Ascending aorta (tissue), 2 donors: ENCODE measurements at regions not wholly inside any gene's neighbourhood (a gene's known extent, or its start where the extent isn't known, plus 50 kb on each side); places are given as distances from the start of the nearest gene placed in this dataset.

Experiments used
- DNase-seq, 2 donors: peaks; one replicate each; pipeline ENCODE4 v3.0.0-alpha.2; 2019; ENCODE audit warnings: low spot score in 2 of 2
- H3K27ac ChIP-seq, 2 donors: fragments of 200-600 bp; sonication (generic); one replicate each; pipeline ENCODE4 v1.5.1; 2016 to 2017; ENCODE audit warnings: mild to moderate bottlenecking in 1 of 2
- H3K27me3 ChIP-seq: fragments of 200-600 bp; sonication (generic); one replicate; pipeline ENCODE4 v1.5.1; 2017
- H3K36me3 ChIP-seq, 2 donors: fragments of 200-600 bp; sonication (generic); one replicate each; pipeline ENCODE4 v1.5.1; 2016
- H3K4me1 ChIP-seq, 2 donors: fragments of 200-600 bp; sonication (generic); one replicate each; pipeline ENCODE4 v1.5.1; 2016 to 2017; ENCODE audit warnings: mild to moderate bottlenecking in 1 of 2
- H3K4me3 ChIP-seq, 2 donors: fragments of 200-600 bp; sonication (generic); one replicate each; pipeline ENCODE4 v1.5.1; 2016 to 2017; ENCODE audit warnings: mild to moderate bottlenecking in 1 of 2
- H3K9me3 ChIP-seq, 2 donors: fragments of 200-600 bp; sonication (generic); one replicate each; pipeline ENCODE4 v1.5.1; 2016
- CTCF ChIP-seq, 3 experiments: fragments of 200-600 bp in 2 of 3; fragments of 450-650 bp in 1 of 3; sonication (generic) in 2 of 3; IDR thresholded peaks; one replicate each; pipeline ENCODE4 v1.5.1; 2016 to 2019; ENCODE audit warnings: antibody characterized with exemption in 3 of 3, mild to moderate bottlenecking in 1 of 3, moderate library complexity in 1 of 3
- intact Hi-C: fragments of 100-400 bp; cut with DNase I; formaldehyde crosslinking; loops from one replicate; pipeline ENCODE4 v1.15.1; 2023

GRCh38 chr16:65280845-65281512 lies 159.1 kb upstream of the CDH11 start:
- no peak for DNase-seq
- H3K4me1 ChIP-seq, result peaks cover 0 to 7% of the 10 kb centered on the region in 2 donors
- H3K9me3 ChIP-seq, result no peaks in the 10 kb centered on the region
- intact Hi-C loops, result no loop called here
- H3K4me3 ChIP-seq, result no peak overlapping the region
- no peaks in the 10 kb centered on the region for H3K27me3 ChIP-seq
- no peak for TF ChIP-seq CTCF (IDR thresholded peaks at IDR 0.05)
- H3K27ac ChIP-seq, result no peak overlapping the region
- no peaks in the 10 kb centered on the region for H3K36me3 ChIP-seq

GRCh38 chr16:65279576-65279975 lies 157.7 kb upstream of the CDH11 start:
- H3K27me3 ChIP-seq, result no peaks in the 10 kb centered on the region
- no peak overlapping the region for H3K4me3 ChIP-seq
- H3K36me3 ChIP-seq, result no peaks in the 10 kb centered on the region
- H3K4me1 ChIP-seq, result no peaks in the 10 kb centered on the region
- no peak for DNase-seq
- intact Hi-C loops, result no loop called here
- TF ChIP-seq CTCF (IDR thresholded peaks at IDR 0.05), result no peak
- no peak overlapping the region for H3K27ac ChIP-seq
- H3K9me3 ChIP-seq, result no peaks in the 10 kb centered on the region

- TF ChIP-seq CTCF (IDR thresholded peaks at IDR 0.05), result no peak
- Histone ChIP-seq H3K27me3 (no peaks in the 10 kb centered on the region), H3K36me3 (no peaks in the 10 kb centered on the region), H3K9me3 (no peaks in the 10 kb centered on the region), H3K27ac (no peak overlapping the region), H3K4me3 (no peak overlapping the region), H3K4me1 (no peaks in the 10 kb centered on the region)
- no peak for DNase-seq
- intact Hi-C loops, result no loop called here
Observed at GRCh38 chr16:65278874-65279273, 157.0 kb upstream of the CDH11 start.

GRCh38 chr16:65274566-65274965 lies 152.7 kb upstream of the CDH11 start:
- no peaks in the 10 kb centered on the region for H3K27me3 ChIP-seq
- intact Hi-C loops, result no loop called here
- no peak for TF ChIP-seq CTCF (IDR thresholded peaks at IDR 0.05)
- no peaks in the 10 kb centered on the region for H3K4me1 ChIP-seq
- H3K4me3 ChIP-seq, result no peak overlapping the region
- H3K9me3 ChIP-seq, result no peaks in the 10 kb centered on the region
- H3K36me3 ChIP-seq, result no peaks in the 10 kb centered on the region
- no peak overlapping the region for H3K27ac ChIP-seq
- DNase-seq, result no peak

- H3K4me3 ChIP-seq, result no peak overlapping the region
- no peaks in the 10 kb centered on the region for H3K4me1 ChIP-seq
- TF ChIP-seq CTCF (IDR thresholded peaks at IDR 0.05), result no peak
- no peak for DNase-seq
- H3K9me3 ChIP-seq, result no peaks in the 10 kb centered on the region
- H3K36me3 ChIP-seq, result no peaks in the 10 kb centered on the region
- no peak overlapping the region for H3K27ac ChIP-seq
- intact Hi-C loops, result no loop called here
- H3K27me3 ChIP-seq, result no peaks in the 10 kb centered on the region
Observed at GRCh38 chr16:65272699-65273414, 151.0 kb upstream of the CDH11 start.
